Panc1 (cell line): ENCODE measurements at regions not wholly inside any gene's neighbourhood (a gene's known extent, or its start where the extent isn't known, plus 50 kb on each side); places are given as distances from the start of the nearest gene placed in this dataset.

ENCODE experiments used
- POLR2AphosphoS5 ChIP-seq: IDR thresholded peaks from 2 replicates; pipeline ENCODE4 v1.6.1; 2012; ENCODE audit warnings: mild to moderate bottlenecking, low read depth, low read length, moderate library complexity
- REST ChIP-seq, 2 experiments: IDR thresholded peaks; 2 replicates each; pipeline ENCODE4 v1.6.1; 2011 to 2012; ENCODE audit warnings: low read depth in 2 of 2, control low read depth in 1 of 2, low read length in 1 of 2, mild to moderate bottlenecking in 1 of 2, moderate library complexity in 1 of 2; ENCODE audit not compliant: insufficient read depth in 1 of 2
- SIN3A ChIP-seq: IDR thresholded peaks from 2 replicates; pipeline ENCODE4 v1.6.1; 2012; ENCODE audit warnings: low read depth, mild to moderate bottlenecking, low read length, moderate library complexity, borderline replicate concordance; ENCODE audit not compliant: insufficient read depth
- TCF7L2 ChIP-seq: IDR thresholded peaks from 2 replicates; pipeline ENCODE4 v1.6.1; 2011; ENCODE audit warnings: mild to moderate bottlenecking, low read depth, low read length, inconsistent platforms
- TF ChIP-seq, protein P1 (sequence below): fragments of 450-650 bp; IDR thresholded peaks from 2 replicates; pipeline ENCODE4 v1.5.1; 2017; ENCODE audit warnings: mild to moderate bottlenecking

- TF ChIP-seq POLR2AphosphoS5 (no peak), SIN3A (no peak), REST (IDR thresholded peaks at IDR 0.05; ENCODE audit: insufficient read depth in 1 of 2, low read depth in 2 of 2, low read length in 1 of 2) (no peak), TCF7L2 (no peak)
- TF ChIP-seq, protein P1, sequence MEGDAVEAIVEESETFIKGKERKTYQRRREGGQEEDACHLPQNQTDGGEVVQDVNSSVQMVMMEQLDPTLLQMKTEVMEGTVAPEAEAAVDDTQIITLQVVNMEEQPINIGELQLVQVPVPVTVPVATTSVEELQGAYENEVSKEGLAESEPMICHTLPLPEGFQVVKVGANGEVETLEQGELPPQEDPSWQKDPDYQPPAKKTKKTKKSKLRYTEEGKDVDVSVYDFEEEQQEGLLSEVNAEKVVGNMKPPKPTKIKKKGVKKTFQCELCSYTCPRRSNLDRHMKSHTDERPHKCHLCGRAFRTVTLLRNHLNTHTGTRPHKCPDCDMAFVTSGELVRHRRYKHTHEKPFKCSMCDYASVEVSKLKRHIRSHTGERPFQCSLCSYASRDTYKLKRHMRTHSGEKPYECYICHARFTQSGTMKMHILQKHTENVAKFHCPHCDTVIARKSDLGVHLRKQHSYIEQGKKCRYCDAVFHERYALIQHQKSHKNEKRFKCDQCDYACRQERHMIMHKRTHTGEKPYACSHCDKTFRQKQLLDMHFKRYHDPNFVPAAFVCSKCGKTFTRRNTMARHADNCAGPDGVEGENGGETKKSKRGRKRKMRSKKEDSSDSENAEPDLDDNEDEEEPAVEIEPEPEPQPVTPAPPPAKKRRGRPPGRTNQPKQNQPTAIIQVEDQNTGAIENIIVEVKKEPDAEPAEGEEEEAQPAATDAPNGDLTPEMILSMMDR: no peak
These were observed 229.9 kb downstream of the FGF13 start for GRCh38 chrX:138481649-138482048.
